AG04450 (cell line): ENCODE measurements at regions not wholly inside any gene's neighbourhood (a gene's known extent, or its start where the extent isn't known, plus 50 kb on each side); places are given as distances from the start of the nearest gene placed in this dataset.

ENCODE experiments used
- CTCF ChIA-PET: fragments of 300-600, 350-600 bp; formaldehyde crosslinking; extraction: SDS; loops from one replicate; lab custom pipeline; 2022; ENCODE audit warnings: antibody characterized with exemption, inconsistent platforms; lab: Charles Lee
- POLR2A ChIA-PET: fragments of 350-600 bp; formaldehyde crosslinking; extraction: SDS; loops from one replicate; lab custom pipeline; 2021; ENCODE audit warnings: antibody characterized with exemption, inconsistent platforms; lab: Yijun Ruan, JAX
- DNase-seq: peaks from one replicate; pipeline ENCODE4 v3.0.0-alpha.2; 2011; ENCODE audit warnings: low read depth, low spot score
- H3K27ac ChIP-seq: one replicate; pipeline ENCODE4 v1.5.1; 2012; ENCODE audit warnings: low read depth, low read length, control low read depth
- H3K27me3 ChIP-seq: one replicate; pipeline ENCODE4 v1.6.0; 2012; ENCODE audit warnings: low read length; ENCODE audit not compliant: control insufficient read depth, insufficient read depth
- H3K4me3 ChIP-seq: 2 replicates; pipeline ENCODE4 v1.5.1; 2011; ENCODE audit warnings: mild to moderate bottlenecking, low read depth, low read length, control low read depth
- H3K9me3 ChIP-seq: 2 replicates; pipeline ENCODE4 v1.5.1; 2012; ENCODE audit warnings: low read length; ENCODE audit not compliant: control insufficient read depth, insufficient read depth
- TF ChIP-seq, protein P1 (sequence below): IDR thresholded peaks from 2 replicates; pipeline ENCODE4 v1.5.1; 2011; ENCODE audit warnings: low read depth, low read length, control low read depth, inconsistent platforms

DNA sequence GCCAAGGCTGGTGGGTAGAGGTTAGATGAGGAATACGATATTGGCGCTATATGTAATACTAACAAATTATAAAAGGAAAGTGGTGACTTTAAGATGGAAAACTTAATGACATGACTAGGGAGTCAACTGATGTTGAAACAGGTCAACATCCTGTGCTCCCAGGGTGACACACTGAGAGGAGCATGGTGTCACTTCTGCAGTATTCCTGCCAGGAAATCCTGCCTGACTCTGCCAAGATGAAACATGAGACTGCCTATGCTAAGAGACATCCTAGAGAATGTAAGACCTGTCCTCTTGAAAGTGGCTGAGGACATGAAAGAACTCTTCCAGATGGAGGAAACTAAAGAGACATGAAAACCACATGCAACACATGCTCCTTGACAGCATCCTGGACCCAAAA is 65.0 kb upstream of the KCND3 start:
- Histone ChIP-seq H3K4me3 (no peak overlapping the region), H3K27me3 (peaks cover 2% of the 10 kb centered on the region), H3K27ac (no peak overlapping the region), H3K9me3 (no peaks in the 10 kb centered on the region)
- ChIA-PET POLR2A (no interaction called here), CTCF (no interaction called here)
- no peak for DNase-seq
- TF ChIP-seq, protein P1, sequence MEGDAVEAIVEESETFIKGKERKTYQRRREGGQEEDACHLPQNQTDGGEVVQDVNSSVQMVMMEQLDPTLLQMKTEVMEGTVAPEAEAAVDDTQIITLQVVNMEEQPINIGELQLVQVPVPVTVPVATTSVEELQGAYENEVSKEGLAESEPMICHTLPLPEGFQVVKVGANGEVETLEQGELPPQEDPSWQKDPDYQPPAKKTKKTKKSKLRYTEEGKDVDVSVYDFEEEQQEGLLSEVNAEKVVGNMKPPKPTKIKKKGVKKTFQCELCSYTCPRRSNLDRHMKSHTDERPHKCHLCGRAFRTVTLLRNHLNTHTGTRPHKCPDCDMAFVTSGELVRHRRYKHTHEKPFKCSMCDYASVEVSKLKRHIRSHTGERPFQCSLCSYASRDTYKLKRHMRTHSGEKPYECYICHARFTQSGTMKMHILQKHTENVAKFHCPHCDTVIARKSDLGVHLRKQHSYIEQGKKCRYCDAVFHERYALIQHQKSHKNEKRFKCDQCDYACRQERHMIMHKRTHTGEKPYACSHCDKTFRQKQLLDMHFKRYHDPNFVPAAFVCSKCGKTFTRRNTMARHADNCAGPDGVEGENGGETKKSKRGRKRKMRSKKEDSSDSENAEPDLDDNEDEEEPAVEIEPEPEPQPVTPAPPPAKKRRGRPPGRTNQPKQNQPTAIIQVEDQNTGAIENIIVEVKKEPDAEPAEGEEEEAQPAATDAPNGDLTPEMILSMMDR = no peak

DNA sequence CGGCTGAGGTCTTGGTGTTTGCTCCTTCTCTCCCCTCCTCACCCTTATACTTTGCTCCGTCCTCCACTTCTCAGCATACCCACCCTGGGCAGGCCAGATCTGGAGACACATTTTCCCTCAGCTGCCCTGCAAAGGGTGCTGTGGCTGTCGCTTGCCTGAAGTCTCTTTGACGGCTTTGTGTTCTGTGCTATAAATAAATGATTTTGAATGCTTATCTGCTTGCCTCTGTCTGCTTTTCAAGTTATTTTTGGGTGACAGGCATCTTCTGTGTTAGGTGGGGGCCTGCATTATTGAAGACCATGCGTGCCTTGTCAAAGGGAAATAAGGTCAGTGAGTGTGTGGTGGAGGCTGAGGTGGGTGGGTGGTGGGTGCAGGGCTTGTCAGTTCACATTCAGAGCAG is 66.9 kb upstream of the KCND3 start:
- H3K9me3 ChIP-seq = no peaks in the 10 kb centered on the region
- ChIA-PET CTCF (no interaction called here), POLR2A (no interaction called here)
- no peak overlapping the region for H3K4me3 ChIP-seq
- no peak overlapping the region for H3K27ac ChIP-seq
- H3K27me3 ChIP-seq = peaks cover 2% of the 10 kb centered on the region
- TF ChIP-seq, protein P1 = no peak
- no peak for DNase-seq

DNA sequence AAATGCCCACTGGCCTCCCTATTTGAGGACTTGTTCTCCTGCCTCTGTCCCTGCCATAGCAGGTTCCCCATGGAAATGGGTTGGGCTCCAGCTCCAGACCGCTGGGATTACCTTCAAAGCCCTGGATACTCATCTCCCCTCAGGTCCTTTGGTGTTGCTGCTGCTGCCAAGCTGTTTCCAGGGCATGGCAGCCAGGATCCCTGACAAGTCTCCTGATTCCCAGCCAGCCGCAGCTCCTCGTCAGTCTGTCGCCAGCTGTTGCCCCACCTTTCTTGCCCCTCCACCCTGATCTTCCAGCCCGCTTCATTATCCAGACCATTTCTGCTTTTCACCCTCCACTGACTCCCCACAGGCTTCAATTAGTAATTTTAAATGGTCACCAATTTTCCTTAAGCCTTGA is 68.3 kb upstream of the KCND3 start:
- CTCF ChIA-PET = no interaction called here
- TF ChIP-seq, protein P1 = no peak

DNA sequence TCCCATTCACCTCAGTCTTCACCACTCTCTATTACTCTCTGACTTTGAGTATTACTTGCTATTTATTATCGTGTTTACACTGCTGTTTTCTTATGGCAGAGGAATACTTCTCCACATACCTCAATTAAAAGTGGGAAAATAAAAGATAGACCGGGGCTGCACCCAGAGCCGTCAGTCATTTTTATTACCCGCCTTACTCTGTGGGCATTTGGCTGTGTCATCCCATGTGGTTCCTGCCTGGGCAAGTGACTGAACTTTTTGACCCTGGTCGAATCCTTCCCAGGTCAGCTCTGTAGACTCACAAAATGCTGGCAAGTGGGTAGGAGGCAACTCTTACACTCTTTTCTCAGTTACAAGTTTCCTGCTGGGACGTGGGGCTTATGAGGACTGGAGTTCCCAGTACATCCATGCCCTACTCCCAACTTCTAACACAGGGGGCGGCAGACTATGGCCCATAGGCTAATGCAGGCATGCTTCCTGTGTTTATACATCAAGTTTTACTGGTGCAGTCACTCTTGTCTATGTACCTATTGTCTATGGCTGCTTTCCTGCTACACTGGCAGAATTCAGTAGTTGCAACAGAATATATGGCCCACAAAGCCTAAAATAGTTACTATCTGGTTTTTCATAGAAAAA is 69.5 kb upstream of the KCND3 start:
- CTCF ChIA-PET = no interaction called here

More for the DNA sequence above, 68.3 kb upstream of the KCND3 start:
- H3K27me3 ChIP-seq = peaks cover 2% of the 10 kb centered on the region
- H3K4me3 ChIP-seq = no peak overlapping the region
- no peak overlapping the region for H3K27ac ChIP-seq
- DNase-seq = no peak
- no peaks in the 10 kb centered on the region for H3K9me3 ChIP-seq
- POLR2A ChIA-PET = no interaction called here

DNA sequence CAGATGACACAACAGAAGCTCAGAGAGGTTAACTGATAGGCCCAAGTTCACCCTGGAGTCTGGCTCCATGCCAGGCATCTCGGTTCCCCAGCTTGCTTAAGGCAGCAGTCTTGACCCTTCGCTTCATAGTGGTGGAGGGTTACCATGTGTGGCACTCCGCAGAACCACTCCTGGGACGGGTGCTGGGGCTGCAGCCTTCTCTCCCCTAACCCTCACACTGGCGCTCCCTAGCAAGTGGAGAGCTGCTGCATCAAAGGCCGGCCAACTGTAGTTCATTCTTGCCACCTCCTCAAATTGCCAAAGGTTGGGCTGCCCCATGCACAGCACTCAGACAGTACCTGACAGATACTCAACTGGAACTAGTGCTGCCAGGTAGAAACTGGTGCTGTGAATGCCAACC is 70.2 kb upstream of the KCND3 start:
- no peaks in the 10 kb centered on the region for H3K9me3 ChIP-seq
- ChIA-PET CTCF (no interaction called here), POLR2A (no interaction called here)
- peaks cover 2% of the 10 kb centered on the region for H3K27me3 ChIP-seq
- TF ChIP-seq, protein P1 = no peak
- DNase-seq = no peak
- no peak overlapping the region for H3K4me3 ChIP-seq
- H3K27ac ChIP-seq = no peak overlapping the region

More for the DNA sequence above, 69.5 kb upstream of the KCND3 start:
- H3K9me3 ChIP-seq = no peaks in the 10 kb centered on the region
- no peak for DNase-seq
- POLR2A ChIA-PET = no interaction called here
- TF ChIP-seq, protein P1 = no peak
- no peak overlapping the region for H3K27ac ChIP-seq
- H3K4me3 ChIP-seq = no peak overlapping the region
- peaks cover 2% of the 10 kb centered on the region for H3K27me3 ChIP-seq
